GM18867 (cell line): ENCODE measurements at regions not wholly inside any gene's neighbourhood (a gene's known extent, or its start where the extent isn't known, plus 50 kb on each side); places are given as distances from the start of the nearest gene placed in this dataset.

Source experiments
- ATAC-seq: cut with Tn5 transposase; IDR thresholded peaks from one replicate; pipeline ENCODE4 v1.9.1; 2021; ENCODE audit warnings: mild to moderate bottlenecking, moderate library complexity; ENCODE audit not compliant: unreplicated experiment

- ATAC-seq = no peak
Measured at GRCh38 chr2:150983314-150983897, 278.3 kb downstream of the RBM43 start.

DNA sequence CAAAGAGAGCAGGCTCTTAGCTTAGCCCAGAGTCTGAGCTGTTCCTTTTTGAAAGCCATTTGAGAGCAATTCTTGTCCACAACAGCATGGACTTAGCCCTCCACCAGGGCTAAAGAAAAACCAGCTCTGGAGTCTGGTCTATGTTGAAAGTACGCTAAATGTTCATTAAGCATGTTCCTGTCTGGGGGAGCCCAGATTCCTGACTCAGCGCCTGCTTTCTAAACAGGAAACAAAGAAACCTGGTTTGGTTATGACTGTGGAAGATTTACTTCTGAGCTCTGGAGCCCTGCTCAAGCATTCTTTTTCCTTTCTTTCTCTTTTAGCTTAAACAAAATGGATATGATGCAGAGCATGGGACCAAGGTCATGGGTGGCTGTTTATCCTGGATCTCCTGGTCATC is 279.8 kb downstream of the RBM43 start:
- no peak for ATAC-seq

GRCh38 chr2:150978053-150978452 is 283.6 kb downstream of the RBM43 start:
- no peak for ATAC-seq

- ATAC-seq = no peak
Measured at GRCh38 chr2:150977296-150977695, 284.4 kb downstream of the RBM43 start.

DNA sequence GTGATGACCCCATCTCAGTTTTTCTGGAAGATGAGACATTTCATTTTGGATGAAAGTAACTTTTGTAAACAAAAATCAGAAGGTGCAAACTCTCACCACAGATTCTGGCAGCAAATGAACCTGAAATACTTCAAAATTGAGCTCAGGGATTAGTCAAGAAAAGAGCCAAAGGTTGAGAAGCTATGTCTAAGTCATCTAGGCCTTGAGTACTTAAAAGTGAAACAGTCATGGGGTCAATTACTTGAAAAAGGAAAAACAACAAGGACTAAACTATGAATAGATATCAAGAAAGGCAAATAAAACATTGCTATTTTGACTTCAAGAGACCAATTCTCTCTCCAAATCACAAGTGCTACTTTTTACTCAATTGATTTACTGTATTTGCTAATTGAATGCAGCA is 285.1 kb downstream of the RBM43 start:
- no peak for ATAC-seq

- no peak for ATAC-seq
Measured at GRCh38 chr2:150974864-150975263, 286.8 kb downstream of the RBM43 start.

- no peak for ATAC-seq
Measured at GRCh38 chr2:150974234-150974633, 287.4 kb downstream of the RBM43 start.

DNA sequence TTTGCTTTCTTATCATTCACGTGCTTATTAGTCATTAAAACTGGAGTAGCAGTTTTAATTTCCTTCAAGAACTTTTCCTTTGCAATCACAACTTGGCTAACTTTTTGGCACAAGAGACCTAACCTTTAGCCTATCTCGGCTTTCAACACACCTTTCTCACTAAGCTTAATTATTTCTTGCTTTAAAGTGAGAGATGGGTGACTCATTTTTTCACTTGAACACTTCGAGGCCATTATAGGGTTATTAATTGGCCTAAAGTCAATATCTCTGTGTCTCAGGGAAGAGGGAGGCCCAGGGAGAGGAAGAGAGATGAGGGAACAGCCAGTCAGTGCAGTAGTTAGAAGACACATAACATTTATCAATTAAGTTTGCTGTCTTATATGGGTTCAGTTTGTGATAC is 289.8 kb downstream of the RBM43 start:
- no peak for ATAC-seq

DNA sequence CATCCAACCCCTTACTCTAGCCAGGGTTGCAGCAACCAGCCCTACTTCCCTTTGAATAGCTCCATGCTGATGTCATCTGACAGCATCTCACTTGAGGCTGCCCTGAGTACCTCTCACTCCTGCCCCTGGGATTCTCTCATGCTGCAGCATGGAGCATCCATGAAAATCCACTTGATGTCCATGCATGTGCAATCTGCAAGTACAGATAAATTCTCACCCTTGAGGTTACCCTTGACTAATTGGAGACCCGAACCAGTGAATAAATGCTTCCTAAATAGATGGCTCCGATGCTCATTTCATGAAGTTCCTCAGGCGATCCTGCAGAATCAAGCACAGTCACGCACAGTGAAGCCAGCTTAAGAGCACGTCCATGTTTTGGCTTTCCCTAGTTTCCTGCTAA is 298.3 kb downstream of the RBM43 start:
- ATAC-seq = no peak

- no peak for ATAC-seq
Measured at GRCh38 chr2:150955231-150955630, 306.4 kb downstream of the RBM43 start.

- ATAC-seq = no peak
Measured at GRCh38 chr2:150946831-150947230, 314.8 kb downstream of the RBM43 start.

DNA sequence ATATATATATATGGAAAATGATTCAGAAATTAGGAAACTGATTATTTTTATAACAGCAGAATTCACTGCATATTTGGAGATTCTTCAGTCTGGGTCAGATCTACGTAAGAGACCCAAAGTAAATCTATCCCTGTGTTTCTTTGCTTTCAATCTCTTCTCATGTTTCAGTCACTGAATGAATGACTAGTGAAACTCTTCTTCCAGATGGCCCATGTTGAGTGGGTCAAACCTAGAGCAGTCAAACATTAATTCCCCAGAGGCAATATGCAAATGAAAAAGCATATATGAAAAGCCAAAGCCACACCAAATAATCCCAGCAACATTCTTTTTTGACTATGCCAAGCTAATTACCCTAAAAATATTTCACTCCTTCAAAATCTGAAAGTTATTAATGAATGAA is 317.3 kb downstream of the RBM43 start:
- ATAC-seq = no peak

GRCh38 chr2:150939087-150939486 is 322.6 kb downstream of the RBM43 start:
- ATAC-seq = no peak

- ATAC-seq = no peak
Measured at GRCh38 chr2:150938527-150938926, 323.1 kb downstream of the RBM43 start.

- ATAC-seq = no peak
Measured at GRCh38 chr2:150937030-150937429, 324.6 kb downstream of the RBM43 start.

DNA sequence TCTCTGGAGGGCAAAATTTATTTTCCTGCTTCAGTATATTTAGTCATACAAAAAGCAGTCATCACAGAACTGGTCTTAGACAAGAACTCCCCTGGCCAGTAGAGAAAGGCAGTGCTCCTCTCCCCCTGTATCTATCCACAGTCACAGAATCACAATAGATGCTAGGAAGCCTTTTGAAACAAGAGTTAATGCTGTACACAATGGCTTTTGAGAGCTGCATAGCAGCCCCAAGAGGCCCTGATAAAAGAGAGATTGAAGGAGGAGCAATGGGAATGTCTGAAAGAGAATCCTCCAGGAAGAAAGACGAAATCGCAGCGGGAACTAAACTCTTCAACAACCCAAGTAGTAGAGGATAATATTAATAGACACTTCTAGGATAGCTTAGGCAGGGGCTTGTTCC is 330.2 kb downstream of the RBM43 start:
- ATAC-seq = no peak

- no peak for ATAC-seq
Measured at GRCh38 chr2:150925611-150926010, 336.1 kb downstream of the RBM43 start.

- no peak for ATAC-seq
Measured at GRCh38 chr2:150924878-150925277, 336.8 kb downstream of the RBM43 start.

GRCh38 chr2:150919901-150920300 is 341.8 kb downstream of the RBM43 start:
- no peak for ATAC-seq

DNA sequence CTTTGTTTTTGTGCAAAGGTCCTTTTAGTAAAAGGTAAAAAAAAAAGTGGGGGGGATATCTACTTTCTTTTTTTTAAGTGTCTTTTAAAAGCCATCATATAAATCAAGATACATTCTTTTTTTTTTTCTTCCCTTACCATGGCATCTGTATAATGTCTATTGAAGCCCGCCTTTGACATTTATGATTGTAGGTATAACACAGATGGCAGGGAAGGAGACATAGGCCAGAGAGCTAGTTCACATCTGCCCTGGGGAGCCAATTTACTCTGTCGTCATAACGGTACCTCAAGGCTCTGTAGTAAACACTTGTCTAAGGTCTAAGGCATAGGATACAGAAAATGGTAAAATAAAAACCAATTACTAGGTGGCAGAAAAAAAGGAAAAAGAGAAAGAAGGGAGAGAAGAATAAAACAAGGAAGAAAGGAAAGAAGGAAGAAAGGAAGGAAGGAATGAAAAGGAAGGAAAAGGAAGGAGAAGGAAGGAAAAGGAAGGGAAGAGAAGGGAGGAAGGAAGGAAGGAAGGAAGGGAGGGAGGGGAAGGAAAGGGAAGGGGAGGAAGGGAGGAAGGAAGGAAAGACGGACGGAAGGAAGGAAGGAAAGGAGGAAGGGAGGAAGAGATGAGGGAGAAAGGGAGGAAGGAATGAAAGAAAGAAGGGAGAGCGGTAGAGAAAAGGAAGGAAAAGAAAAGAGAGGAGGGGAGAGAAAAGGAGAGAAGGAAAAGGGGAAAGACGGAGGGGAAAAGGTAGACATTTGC is 343.5 kb downstream of the RBM43 start:
- ATAC-seq = no peak

DNA sequence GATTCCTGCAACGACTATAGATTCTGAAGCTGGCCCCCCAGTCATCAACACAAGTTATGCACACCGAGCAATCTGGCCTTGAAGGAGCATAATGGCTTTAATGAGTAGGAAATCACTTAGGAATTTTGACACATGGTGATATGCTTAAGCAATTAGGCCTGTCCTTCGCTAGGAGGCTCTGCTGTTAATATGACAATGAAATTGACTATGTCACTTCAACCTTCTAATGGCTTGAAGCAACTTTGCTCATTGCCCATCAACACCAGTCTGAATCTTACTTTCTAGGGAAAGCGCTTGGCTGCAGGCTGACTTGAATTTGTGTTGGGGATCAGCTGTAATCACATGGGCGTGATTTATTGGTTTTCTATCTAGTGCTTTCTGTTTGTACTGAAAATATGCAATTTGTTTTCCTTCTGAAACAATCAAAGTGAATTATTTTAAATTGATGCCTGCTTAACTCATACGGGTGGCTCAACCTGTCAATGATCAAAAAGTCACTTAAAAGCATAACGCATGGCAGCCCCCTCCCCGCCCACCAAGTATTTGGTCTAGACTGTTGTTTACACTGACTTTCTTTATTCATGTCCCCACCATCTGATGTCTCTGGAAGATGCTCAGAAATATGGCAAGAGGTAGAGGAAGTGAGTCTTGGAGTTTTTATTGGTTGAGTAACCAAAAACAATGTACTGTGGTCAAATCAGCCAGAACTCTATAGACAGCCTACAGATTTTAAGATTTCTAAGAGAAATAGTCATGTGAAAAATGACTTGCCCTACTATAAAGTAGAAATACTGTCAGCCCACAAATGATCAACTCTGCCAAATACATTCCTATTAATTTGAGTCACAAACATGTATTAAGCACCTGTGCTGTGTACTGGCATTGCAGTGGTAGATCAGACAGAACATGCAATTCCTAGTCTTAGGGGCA is 344.9 kb downstream of the RBM43 start:
- ATAC-seq = no peak
